Bone marrow (tissue), 2 donors: ENCODE measurements at regions not wholly inside any gene's neighbourhood (a gene's known extent, or its start where the extent isn't known, plus 50 kb on each side); places are given as distances from the start of the nearest gene placed in this dataset.
"Not testable (repeated sequence)": the region's sequence is repeated elsewhere in the genome, so short reads cannot be mapped to it uniquely, and the experiment has no call there.

ENCODE experiments used
- DNase-seq, 2 donors: peaks; one replicate each; lab custom pipeline; 2025; lab: John Stamatoyannopoulos, UW

DNA sequence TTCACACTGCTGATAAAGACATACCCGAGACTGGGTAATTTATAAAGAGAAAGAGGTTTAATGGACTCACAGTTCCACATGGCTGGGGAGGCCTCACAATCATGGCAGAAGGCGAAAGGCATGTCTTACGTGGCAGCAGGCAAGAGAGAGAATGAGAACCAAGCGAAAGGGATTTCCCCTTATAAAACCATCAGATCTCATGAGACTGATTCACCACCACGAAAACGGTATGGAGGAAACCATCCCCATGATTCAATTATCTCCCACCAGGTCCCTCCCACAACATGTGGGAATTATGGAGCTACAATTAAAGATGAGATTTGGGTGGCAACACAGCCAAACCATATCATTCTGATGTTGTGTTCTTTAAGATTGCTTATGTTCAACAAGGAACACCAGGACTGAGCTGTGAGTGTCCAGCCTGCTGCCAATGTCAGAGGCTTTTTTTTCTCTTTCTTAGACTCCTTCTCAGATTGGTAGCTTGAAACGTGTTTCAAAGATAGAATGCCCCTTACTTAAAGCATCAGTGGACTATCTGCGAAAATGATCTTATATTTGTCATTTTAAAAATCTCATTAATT lies 124.1 kb upstream of the TWIST2 start:
- not testable (repeated sequence) for DNase-seq

DNA sequence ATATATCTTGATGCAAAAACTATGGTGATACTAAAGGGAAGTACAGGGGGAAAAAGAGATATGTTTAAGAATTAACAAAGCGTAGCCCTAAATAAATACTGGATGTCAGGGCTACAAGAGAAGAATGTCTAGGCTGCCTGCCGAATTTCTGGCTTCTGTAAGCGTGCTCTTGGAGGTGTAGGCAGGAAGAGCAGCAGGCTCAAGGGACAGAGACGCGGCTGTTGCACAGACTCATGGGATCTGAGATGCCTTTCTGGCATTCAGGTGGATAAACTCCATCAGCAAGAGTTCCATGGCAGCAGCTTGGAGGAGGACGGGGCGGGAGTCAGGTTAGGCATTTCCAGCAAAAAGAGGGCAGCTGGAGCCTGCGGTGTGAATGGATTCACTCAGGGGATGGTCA lies 123.2 kb upstream of the TWIST2 start:
- no peak for DNase-seq

DNA sequence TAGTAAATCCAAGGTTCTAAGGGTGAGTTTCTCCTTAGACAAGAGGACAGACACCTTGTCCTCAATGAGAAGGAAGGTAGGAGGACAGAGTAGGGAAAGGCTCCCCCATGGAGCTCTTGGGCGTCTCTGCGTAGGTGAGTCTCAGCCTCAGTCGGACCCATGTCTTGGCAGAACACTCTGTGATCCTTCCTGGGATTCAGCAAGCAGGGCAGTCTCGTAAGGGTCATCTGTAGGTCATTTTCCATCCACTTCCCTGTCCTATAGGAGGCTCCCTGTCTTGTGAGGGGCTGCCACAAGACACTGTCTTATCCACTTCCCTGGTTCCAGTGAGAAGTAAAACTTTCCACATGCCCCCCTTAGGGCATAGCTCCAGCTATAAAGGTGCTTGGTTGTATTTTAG lies 122.6 kb upstream of the TWIST2 start:
- no peak for DNase-seq

DNA sequence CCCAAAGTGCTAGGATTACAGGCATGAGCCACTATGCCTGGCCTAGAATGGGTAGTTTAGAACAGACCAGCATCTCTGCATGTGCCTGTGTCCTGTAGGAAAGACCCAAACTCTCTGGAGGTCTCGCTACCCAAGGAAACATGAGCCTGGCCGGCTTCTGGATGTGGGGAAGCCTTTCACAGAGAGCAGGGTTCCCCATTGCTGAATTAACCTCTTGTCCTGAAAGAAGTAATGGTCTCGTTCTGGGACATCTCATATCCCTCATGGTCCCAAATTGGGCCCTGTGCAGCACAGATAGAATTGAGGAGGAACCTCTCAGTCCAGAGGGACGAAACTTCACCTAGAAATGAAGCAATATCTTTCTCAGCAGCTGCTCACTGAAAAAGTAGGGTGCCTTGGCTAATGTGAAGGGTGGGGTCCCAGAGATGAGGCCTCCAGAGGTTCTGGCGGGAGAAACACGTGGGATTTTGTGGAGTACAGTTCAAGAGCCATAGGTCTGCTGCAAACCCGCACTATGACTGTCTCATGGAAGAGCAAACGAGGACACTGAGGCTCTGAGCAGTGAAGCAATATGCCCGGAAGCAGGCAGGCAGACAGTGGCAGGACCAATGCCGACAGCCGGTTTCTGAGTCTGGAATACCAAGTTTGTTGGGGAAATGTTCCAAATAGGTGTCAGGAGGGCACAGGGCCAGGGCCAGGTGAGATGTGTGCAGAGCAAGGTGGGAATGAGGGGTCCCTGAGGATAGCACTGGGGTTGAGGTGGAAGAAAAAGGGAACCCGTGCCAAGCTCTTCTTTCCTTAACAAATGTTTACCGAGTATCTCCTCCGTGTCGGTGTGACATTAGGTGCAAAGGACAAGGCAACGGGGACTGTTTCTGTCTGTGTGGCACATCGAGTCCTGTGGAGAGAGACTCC lies 121.0 kb upstream of the TWIST2 start:
- DNase-seq, result no peak

DNA sequence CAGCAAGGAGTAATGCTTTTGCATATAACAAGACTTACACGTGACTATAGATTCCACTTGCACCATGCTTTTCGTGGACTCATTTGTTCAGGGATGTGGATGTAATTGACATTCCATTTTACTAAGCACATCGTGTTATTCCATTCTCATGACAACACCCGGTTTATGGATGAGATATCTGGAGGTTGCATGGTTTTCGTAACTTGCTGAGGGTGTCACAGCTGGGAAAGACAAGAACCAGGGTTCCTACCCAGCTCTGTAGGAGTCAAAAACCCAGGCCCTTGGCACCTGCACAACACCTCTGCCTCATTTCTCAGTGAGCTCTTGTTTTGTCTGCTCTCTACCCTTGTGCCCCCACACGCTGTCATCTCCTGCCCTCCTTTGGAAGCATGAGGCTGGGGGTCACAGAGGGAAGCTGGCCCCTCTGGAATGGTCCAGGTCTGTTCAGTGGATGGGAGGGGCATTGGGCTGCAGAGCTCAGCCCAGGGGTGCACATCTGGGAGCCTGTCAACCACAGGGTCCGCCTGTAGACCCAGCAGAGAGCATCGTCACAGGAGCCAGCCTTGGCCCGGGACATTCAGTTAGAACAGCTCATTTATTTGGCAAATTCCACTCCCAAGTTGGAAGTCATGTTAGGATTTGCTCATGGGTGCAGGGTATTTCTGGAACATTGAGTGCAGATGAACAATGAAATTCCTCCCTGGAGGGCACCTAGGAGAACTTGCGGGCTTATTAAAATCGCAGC lies 120.1 kb upstream of the TWIST2 start:
- DNase-seq, result no peak

DNA sequence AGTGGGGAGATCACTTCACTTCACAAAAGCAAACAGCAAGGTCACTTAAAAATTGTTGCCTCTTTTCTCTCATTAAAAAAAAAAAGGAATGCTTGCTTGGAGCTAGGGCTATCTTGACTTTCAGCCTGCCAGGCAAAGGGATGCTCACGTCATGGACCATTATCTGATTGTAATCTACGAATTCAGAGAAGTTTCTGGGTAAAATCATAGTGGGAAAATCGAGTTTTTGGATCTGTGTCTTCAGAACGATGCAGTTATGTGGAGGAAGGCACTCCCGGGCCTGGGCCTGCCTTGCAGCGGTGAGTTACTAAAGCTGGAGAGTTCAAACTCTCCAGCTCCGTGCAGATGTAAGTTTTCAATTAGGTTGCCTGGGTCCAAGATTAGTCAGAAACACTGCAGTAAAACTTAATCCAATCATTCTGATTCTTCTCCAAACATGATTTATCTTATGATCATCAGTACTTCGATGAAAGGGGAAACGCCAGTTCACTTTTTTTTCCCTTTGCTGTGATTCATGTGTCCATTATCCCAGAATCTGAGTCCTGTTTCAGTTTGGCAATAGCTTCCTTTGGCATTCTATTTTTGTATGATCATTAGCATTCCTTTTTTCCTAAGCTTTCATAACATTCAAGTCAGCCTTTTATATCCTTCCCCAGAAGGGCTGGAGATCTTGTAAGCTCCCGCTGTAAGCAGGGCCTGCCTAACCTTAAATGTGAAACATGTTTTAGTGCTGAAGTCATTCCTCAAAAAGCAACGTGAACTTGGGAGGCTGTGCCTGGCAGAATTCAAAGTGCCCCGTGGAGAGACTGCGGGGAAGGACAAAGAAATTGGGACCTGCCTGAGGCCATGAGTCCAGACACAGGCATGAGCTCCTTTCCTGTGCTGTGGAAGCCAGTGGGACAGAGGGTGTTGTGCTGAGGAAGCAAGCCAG lies 119.3 kb upstream of the TWIST2 start:
- no peak for DNase-seq

- no peak for DNase-seq
These were observed 118.5 kb upstream of the TWIST2 start for GRCh38 chr2:238729261-238729935.

- no peak for DNase-seq
These were observed 117.8 kb upstream of the TWIST2 start for GRCh38 chr2:238730001-238730669.

DNA sequence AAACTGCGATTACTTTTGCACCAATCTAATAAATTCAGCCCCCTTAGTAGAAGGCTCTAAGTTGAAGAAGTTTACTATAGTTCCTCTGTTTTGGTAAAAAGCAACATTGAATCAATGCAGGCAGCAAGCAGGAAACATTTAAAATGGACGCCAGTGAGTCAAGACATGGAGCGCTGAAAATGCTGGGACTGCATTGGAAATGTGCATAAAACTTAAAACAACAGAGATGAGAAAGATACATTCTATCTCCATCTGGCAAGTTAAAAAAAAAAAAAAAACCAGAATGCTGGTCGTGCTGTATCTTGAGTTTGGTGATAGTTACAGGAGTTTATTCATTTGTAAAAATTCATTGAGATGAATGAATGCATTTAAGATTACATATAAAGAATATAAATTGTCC lies 117.0 kb upstream of the TWIST2 start:
- no peak for DNase-seq

DNA sequence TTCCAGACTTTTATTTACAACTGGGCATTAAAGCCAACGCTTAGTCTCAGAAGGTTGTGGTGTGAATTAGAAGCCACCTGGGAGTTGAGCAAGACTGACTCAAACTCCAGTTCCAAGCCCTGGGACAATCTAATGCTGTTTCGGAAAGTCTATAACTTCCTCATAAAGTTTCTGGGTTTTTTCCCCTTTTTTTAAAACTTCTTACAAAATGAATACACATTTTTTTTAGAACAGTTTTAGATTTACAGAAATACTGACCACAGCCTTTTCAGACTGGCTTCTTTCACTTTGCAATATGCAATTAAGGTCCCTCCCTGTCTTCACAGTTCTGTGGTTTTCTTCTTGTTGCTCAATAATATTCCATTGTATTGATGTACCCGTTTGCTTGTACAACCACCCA lies 115.9 kb upstream of the TWIST2 start:
- DNase-seq, result no peak

GRCh38 chr2:238738917-238739316 lies 109.0 kb upstream of the TWIST2 start:
- DNase-seq, result no peak

DNA sequence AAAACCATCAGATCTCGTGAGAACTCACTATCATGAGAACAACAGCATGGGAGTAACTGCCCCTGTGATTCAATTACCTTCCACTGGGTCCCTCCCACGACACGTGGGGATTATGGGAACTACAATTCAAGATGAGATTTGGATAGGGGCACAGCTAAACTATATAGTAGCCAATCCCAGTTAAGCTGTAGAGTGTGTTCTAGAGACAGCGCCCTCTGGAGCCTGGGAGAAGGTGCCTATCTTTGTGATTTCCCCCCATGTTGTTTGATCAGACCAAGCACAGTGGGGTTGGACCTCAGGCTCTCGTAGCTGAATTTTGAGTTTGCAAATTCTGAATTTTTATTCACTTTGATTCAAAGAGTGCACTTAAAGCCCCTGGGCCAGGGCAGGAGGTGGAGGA lies 108.2 kb upstream of the TWIST2 start:
- no peak for DNase-seq

GRCh38 chr2:238741277-238741676 lies 106.6 kb upstream of the TWIST2 start:
- no peak for DNase-seq

DNA sequence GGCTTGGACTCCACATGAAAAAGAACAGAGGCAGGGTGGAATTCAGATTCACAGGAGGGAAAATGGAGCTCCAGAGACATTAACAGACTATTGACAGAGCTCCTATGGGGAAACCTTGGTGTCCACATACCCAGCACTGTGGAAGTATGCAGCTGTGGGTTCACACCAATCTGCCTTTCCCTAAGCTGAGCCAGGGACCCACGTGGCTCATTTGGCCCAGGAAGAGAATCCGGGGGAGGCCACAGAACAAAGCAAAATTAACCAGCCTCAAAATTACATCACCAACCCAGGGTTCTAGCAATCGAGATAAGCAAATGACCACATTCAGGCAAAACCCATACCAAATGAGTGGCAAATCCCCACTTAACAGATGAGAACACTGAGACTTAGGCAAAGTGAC lies 105.8 kb upstream of the TWIST2 start:
- no peak for DNase-seq

DNA sequence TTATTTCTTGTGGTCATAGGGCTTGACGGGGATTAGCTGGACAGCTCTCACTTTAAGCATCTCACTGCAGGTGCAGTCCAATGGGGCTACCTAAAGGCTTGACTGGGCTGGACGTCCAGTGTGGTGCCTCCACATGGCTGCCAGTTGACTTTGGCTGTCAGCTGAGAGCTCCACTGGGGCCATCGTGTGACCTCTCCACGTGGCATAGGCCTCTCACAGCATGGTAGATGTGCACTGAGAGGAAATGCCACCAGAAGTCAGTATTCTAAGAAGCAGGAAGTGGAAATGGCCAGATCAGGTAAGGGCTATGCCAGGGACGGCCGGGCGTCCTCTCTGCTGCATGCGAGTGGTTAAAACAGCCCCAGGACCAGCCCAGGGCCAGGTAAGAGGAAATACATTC lies 105.2 kb upstream of the TWIST2 start:
- no peak for DNase-seq

GRCh38 chr2:238743243-238744065 lies 104.4 kb upstream of the TWIST2 start:
- no peak for DNase-seq

DNA sequence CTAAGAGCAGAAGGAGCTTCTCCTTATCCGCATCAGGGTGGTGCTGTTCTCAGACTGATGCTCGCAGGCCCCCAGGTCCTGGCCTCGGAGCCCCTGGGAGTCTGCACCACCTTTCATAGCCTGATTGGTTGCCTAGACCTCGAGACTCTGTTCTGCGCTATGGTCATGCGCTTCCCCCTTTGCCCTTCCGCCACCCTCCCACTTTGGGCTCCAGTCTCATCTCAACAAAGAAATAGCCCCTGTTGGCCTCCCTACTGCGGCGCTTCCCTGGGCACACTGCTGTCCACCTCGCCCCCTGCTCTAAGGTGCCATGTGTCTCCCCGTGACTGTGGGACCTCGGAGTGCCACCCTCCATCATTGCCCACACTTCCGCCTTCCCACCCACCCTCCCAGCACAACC lies 102.9 kb upstream of the TWIST2 start:
- DNase-seq, result no peak

DNA sequence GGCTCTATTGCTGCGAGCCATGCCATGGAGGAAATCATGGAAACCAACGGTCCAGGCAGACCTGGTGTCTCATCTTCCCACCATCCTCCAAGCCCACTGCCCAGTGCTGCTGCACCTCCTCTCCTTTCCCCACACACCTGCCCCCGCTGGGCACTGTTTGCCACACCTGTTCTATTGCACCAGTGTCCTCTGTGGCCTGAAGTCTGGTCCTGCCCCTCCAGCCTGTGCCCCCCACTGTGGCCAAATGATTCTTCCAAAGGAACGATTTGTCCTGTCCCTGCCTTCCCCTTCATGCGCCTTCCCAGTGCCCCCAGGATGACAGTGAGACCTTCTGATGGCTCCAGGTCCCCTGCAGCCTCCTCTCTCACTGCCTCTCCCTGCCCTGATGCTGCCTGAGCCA lies 101.9 kb upstream of the TWIST2 start:
- DNase-seq, result no peak

DNA sequence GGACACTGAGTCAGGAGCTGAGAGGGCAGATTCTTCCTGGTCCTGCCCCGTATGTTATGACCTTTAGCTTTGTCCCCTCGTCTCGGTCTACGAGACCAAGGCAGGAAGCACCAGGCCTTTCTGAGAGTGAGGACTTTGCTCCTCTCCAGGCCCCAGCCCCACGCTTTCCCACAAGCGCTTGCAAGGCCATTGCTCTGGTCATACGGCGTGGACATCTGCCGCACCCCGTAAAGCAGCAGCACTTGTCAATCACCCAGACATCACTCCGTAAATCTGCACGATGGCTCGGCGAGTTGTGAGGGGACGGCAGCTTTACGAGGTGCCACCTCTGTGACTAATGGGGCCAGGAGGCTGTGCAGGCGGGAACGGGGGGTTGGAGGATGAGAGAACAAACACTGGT lies 100.8 kb upstream of the TWIST2 start:
- no peak for DNase-seq

DNA sequence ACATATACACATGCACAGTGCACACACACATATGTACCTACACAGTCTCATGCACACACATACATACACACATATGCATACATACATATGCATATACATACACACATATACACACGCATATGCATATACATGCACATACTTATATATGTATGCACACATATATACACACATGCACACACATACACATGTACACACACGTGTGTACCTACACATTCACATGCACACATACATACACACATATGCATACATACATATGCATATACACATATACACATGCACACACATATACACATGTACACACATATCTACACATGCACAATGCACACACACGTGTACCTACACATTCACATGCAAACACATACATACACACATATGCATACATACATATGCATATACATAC lies 100.3 kb upstream of the TWIST2 start:
- DNase-seq, result no peak
